HG03354 (cell line): ENCODE measurements at regions not wholly inside any gene's neighbourhood (a gene's known extent, or its start where the extent isn't known, plus 50 kb on each side); places are given as distances from the start of the nearest gene placed in this dataset.

Experiments
- ATAC-seq: cut with Tn5 transposase; IDR thresholded peaks from one replicate; pipeline ENCODE4 v1.9.1; 2021; ENCODE audit warnings: mild to moderate bottlenecking; ENCODE audit not compliant: unreplicated experiment, poor library complexity, severe bottlenecking

DNA sequence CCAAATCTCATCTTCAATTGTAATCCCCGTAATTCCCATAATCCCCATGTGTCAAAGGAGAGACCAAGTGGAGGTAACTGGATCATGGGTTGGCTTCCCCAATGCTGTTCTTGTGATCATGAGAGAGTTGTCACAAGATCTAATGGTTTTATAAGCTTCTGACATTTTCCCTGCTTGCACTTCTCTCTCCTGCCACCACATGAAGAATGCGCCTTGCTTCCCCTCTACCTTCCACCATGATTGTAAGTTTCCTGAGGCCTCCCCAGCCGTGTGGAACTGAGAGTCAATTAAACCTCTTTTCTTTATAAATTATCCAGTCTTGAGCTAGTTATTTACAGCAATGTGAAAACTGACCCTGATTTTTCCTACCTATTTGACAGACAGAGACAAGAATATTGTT is 162.5 kb upstream of the SYT6 start:
- ATAC-seq = no peak

DNA sequence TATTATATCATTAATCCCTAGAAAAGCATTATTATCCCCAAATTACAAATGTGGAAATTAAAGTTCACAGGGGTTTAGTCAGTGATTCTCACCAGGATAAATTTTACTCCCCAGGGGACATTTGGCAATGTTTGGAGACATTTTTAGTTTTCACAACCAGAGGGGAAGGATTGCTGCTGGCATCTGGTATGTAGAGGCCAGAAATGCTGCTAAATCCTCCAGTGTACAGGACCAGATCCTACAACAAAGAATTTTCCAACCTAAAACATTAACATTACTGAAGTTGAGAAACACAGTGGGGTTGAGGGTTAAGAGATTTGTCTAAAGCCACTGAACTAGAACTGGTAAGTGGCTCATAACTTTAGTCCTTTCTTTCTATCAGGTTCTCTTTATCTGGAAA is 162.0 kb upstream of the SYT6 start:
- ATAC-seq = no peak

- ATAC-seq = no peak
Observed at GRCh38 chr1:114314576-114314975, 160.9 kb upstream of the SYT6 start.

GRCh38 chr1:114314098-114314497 is 160.4 kb upstream of the SYT6 start:
- ATAC-seq = no peak

- ATAC-seq = no peak
Observed at GRCh38 chr1:114310695-114311271, 157.1 kb upstream of the SYT6 start.

- no peak for ATAC-seq
Observed at GRCh38 chr1:114302821-114303220, 149.2 kb upstream of the SYT6 start.

- no peak for ATAC-seq
Observed at GRCh38 chr1:114299331-114299975, 145.8 kb upstream of the SYT6 start.

GRCh38 chr1:114298008-114298407 is 144.3 kb upstream of the SYT6 start:
- ATAC-seq = no peak

DNA sequence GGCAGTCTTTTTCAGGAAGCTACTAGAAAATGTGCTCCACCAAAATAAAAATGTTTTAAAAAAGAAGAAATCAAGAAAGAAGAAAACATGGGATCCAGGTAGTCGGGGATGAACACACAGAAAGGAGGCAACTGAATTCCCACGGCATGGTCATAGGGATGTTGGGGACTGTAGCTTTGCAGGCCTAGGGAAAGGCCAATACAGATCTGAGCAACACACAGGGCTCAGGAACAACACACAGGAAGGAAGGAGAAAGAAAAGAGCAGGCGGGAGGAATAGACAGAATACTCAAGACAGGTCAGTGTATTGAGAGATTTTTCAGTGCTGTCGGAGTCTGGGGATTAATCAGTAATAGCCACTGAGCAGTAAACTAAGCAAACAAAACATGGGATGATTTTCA is 142.7 kb upstream of the SYT6 start:
- ATAC-seq = no peak

GRCh38 chr1:114295321-114295720 is 141.7 kb upstream of the SYT6 start:
- no peak for ATAC-seq

GRCh38 chr1:114292835-114293234 is 139.2 kb upstream of the SYT6 start:
- no peak for ATAC-seq

DNA sequence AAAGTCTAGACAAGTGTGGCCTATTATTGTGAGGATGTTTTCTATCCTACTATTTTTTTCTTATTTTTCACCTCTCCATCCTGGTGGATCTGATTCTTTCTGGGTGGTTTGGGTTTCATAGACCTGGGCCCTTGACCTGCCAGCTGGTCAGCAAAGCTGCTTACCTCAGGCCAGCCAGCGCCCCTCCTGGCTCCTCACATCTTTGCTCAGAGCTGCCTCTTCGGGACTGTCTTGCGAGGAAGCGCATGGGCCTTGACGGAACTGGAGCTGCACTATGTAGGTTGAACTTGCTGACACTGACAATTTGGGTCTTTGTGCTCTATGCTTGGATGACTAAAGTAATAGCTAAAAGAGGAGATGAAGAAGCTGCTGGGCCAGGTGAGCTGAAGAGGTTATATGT is 138.5 kb upstream of the SYT6 start:
- no peak for ATAC-seq

DNA sequence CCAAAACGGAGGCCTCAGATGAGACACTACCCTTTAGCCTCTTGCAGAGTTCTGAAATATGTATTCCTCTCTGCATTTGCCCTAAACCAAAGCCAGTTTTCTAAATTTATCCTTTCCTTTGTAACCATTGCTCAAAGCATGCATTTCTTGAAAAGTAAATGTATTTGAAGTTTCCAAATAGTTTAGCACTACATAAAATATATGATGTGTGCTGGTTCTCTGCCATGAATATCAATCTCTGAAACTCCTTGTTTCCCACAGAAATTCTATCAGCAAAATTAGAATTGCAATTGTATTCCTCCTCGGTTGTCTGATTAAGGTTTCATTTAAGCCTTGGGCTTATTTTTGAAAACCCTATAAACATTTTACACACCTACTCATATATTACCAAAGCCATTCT is 137.1 kb upstream of the SYT6 start:
- no peak for ATAC-seq

DNA sequence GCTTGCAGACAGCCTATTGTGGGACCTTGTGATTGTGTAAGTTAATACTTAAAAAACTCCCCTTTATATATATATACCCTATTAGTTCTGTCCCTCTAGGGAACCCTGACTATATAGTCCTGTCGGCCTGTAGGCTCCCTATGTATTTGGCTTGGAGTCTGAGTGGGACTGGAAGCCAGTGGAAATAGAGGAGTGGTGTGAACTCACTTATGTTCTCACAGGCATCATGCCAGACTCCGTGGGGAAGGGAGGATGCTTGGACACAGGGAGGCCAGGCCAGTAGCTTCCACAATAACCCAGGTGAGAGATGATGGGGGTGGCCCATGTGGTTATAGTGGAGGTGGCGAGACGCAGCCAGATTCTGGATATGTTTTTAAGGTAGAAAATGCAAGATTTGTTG is 136.7 kb upstream of the SYT6 start:
- no peak for ATAC-seq

GRCh38 chr1:114289824-114290223 is 136.2 kb upstream of the SYT6 start:
- no peak for ATAC-seq

DNA sequence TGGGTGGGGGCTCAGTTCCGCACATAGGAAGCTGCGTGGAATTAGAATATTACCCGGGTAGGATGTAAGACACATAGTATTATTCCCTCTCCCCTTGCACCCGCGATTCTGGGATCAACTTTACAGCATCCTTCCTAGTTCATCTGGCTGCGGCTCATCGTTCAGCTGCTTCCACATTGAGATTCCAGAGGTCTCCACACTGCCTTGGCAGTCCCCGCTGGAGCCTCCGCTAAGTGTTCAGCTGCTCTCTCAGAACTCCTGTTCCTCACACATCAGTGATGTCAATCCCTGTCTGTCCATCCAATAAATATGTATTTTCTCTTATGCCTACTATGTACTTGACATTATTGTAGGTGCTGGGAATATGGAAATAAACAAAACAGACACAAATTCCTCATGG is 135.6 kb upstream of the SYT6 start:
- no peak for ATAC-seq

DNA sequence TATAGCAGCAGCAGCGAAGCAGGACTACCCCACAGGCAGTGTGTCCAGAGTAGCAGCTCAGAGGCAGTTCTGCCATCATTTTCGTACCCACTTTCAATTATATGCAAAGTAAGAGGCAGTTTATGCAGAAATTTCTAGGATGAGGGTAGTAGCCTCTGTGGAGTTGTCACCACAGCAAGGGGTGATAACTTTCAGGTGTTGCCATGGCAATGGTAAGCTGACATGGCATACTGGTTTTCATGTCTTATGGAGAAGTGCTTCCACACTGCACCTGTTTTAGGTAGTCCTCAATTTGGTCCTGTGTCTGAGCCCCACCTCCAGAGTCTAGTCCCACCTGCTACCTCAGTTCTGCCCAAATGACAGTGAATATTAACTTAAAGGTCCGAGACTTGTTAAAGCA is 133.3 kb upstream of the SYT6 start:
- ATAC-seq = no peak

DNA sequence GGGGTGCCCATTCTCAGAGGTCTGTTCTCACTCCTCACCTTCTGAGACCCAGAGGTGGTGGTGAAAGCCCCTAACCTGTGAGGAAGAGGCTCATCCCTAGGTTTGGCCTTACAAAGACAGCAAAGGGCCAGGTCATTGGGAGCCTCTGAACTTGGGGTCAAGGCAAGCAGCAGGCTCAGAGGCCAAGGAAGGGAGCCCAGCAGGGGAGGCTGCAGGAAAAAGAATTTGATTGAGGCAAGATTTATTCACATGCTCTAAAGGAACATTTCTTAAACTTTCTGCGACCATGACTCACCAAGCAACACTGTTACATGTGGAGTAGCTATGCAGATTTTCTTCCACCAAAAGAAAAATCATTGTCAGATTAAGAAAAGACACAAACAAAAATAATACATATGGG is 132.5 kb upstream of the SYT6 start:
- ATAC-seq = no peak

- peak; percentile 96 for ATAC-seq
Observed at GRCh38 chr1:114282751-114283403, 129.2 kb upstream of the SYT6 start.

DNA sequence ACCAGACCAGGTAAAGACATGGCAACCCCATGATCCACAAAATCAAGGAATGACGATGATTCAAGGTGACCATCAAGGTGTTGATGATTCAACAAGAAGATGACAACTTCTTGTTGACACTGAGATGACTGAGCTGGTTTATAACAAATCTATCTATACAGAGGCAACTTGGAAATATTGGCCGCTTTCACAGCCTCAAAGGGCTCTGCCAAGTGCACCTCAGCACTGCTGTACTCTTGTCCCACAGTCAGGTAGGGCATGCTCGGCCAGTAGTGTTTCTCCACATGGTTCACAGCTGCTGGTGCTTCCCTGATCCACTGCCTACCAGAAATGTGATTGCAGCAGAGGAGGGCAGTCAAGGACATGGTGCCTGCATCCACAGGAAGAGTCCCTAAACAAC is 125.2 kb upstream of the SYT6 start:
- ATAC-seq = no peak

- ATAC-seq = no peak
Observed at GRCh38 chr1:114278430-114278829, 124.8 kb upstream of the SYT6 start.
